ENCODE measurements at regions not wholly inside any gene's neighbourhood (a gene's known extent, or its start where the extent isn't known, plus 50 kb on each side); places are given as distances from the start of the nearest gene placed in this dataset.

DNA sequence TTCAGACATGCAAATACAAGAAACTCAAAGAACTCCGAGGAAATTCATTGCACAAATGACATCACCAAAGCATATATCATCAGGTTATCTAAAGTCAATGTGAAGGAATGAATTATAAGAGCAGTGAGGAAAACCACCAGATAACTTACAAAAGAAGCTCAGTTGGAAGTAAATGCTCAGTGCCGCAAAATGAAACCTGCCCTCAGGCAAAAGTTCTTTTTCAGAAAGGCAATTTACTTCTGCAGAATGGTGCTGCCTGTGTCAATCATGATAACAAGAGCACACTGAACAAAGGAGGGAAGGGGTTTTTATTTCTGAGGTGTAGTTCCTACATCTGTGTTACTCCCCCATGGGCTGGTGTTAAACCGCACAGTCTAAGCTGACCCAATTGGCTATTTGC lies 550.6 kb upstream of the SEMA3D start:
- Histone ChIP-seq H3K36me3 (no peaks in the 10 kb centered on the region), H3K4me3 (ENCODE audit: low read depth in 1 of 2, low read length in 1 of 2) (no peak overlapping the region), H3K4me1 (ENCODE audit: control insufficient read depth in 1 of 2, insufficient read depth in 1 of 2, low read depth in 1 of 2, low read length in 1 of 2) (no peaks in the 10 kb centered on the region), H3K9me3 (no peaks in the 10 kb centered on the region), H3K27me3 (no peaks in the 10 kb centered on the region), H3K27ac (no peak overlapping the region)
- TF ChIP-seq, protein P1, sequence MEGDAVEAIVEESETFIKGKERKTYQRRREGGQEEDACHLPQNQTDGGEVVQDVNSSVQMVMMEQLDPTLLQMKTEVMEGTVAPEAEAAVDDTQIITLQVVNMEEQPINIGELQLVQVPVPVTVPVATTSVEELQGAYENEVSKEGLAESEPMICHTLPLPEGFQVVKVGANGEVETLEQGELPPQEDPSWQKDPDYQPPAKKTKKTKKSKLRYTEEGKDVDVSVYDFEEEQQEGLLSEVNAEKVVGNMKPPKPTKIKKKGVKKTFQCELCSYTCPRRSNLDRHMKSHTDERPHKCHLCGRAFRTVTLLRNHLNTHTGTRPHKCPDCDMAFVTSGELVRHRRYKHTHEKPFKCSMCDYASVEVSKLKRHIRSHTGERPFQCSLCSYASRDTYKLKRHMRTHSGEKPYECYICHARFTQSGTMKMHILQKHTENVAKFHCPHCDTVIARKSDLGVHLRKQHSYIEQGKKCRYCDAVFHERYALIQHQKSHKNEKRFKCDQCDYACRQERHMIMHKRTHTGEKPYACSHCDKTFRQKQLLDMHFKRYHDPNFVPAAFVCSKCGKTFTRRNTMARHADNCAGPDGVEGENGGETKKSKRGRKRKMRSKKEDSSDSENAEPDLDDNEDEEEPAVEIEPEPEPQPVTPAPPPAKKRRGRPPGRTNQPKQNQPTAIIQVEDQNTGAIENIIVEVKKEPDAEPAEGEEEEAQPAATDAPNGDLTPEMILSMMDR (IDR thresholded peaks at IDR 0.05), result no peak

DNA sequence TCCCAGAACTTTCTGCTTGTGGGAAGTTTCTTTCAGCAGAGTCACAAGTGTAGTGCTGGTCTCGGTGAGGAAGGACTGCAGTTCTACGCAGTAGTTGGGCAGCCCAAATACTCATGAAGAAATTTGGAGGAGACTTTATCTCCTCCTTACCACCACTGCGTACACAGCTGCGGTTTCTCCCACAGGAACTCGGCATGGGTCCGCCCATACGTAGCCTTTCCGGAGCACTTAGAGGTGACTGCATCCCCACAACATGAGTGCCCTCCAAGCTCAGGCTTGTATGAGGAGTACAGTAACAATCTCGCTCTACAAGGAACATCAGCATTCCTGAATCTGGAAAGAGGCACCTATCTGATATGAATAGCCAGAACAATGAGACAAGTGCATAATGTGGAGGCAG lies 549.2 kb upstream of the SEMA3D start:
- no peaks in the 10 kb centered on the region for H3K36me3 ChIP-seq
- H3K9me3 ChIP-seq, result no peaks in the 10 kb centered on the region
- H3K27ac ChIP-seq, result no peak overlapping the region
- no peak overlapping the region for H3K4me3 ChIP-seq (ENCODE audit: low read depth in 1 of 2, low read length in 1 of 2)
- H3K4me1 ChIP-seq (ENCODE audit: control insufficient read depth in 1 of 2, insufficient read depth in 1 of 2, low read depth in 1 of 2, low read length in 1 of 2), result no peaks in the 10 kb centered on the region
- TF ChIP-seq, protein P1 (IDR thresholded peaks at IDR 0.05), result no peak
- H3K27me3 ChIP-seq, result no peaks in the 10 kb centered on the region

DNA sequence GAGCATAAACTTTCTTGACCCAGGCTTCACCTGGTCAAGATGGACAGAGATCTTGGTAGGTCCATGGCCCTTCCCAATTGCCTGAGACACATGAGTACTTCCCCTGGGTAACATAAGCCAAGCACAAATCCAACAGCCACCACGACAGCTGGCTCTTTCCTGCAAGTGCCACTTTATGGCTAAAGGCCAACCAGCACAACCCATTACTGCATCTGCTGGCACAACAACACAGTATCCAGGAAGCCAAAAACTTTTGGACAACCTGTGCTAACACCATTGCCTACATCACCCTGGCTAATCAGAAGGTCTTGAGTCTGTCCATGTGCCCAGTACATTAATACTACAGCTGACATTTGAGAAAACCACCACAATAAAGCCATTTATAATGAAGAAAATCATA lies 548.0 kb upstream of the SEMA3D start:
- H3K9me3 ChIP-seq, result no peaks in the 10 kb centered on the region
- H3K4me1 ChIP-seq (ENCODE audit: control insufficient read depth in 1 of 2, insufficient read depth in 1 of 2, low read depth in 1 of 2, low read length in 1 of 2), result no peaks in the 10 kb centered on the region
- H3K27me3 ChIP-seq, result no peaks in the 10 kb centered on the region
- no peaks in the 10 kb centered on the region for H3K36me3 ChIP-seq
- TF ChIP-seq, protein P1 (IDR thresholded peaks at IDR 0.05), result no peak
- no peak overlapping the region for H3K27ac ChIP-seq
- no peak overlapping the region for H3K4me3 ChIP-seq (ENCODE audit: low read depth in 1 of 2, low read length in 1 of 2)

DNA sequence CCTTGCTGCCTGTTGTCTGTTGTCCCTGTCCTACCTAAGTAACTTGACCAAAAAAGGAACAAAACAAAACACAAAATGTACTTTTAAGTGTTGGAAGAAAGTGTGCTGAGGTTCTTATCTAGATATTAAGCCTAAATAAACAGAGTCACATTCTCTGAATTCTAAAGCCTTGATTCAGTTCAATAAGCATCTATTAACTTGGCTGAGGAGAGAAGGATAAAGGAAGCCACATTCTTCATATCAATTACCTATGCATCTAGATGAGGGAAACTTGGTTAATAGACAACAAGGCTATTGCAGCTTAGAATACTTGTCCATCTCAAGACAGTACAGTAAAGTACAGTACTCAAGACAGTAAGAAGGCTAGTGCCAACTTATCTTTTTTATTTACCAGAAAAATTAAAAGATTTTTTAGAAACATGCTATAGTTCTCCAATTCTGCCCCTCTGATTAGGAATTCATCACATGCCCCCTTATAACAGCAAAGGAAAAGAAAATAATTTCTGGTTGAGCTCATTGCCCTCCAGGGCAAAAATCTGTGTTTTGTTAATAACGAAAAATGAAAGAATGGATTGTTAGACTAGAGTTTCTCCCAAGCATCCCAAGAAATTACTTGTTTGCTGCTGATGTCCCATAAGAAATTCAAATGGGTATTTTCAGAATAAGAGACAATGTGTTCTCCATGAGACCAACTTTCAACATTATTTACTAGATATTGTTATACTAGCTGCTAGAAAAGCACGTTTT lies 546.5 kb upstream of the SEMA3D start:
- Histone ChIP-seq H3K4me1 (ENCODE audit: control insufficient read depth in 1 of 2, insufficient read depth in 1 of 2, low read depth in 1 of 2, low read length in 1 of 2) (no peaks in the 10 kb centered on the region), H3K9me3 (no peaks in the 10 kb centered on the region), H3K27me3 (no peaks in the 10 kb centered on the region), H3K27ac (no peak overlapping the region), H3K4me3 (ENCODE audit: low read depth in 1 of 2, low read length in 1 of 2) (no peak overlapping the region), H3K36me3 (no peaks in the 10 kb centered on the region)
- TF ChIP-seq, protein P1 (IDR thresholded peaks at IDR 0.05), result no peak

DNA sequence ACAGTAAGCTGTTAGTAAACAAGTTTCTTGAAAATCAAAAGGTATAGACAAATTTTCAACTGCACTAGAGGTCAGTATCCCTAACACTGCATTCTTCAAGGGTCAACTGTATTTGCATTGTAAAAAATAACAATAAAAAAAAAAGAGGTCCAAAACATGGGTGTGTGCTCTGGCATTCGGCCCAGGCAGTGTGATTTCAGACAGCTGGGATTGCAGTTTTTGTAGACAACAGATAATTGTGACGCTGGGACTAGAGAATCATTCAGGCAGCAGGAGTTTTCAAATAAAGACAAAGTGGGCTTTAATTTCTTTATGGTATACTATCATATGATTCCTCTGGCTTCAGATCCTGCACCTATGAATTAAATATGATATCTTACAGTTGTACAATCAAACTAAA lies 543.2 kb upstream of the SEMA3D start:
- H3K4me3 ChIP-seq (ENCODE audit: low read depth in 1 of 2, low read length in 1 of 2), result no peak overlapping the region
- no peak overlapping the region for H3K27ac ChIP-seq
- no peaks in the 10 kb centered on the region for H3K4me1 ChIP-seq (ENCODE audit: control insufficient read depth in 1 of 2, insufficient read depth in 1 of 2, low read depth in 1 of 2, low read length in 1 of 2)
- TF ChIP-seq, protein P1 (IDR thresholded peaks at IDR 0.05), result no peak
- no peaks in the 10 kb centered on the region for H3K36me3 ChIP-seq
- H3K9me3 ChIP-seq, result no peaks in the 10 kb centered on the region
- no peaks in the 10 kb centered on the region for H3K27me3 ChIP-seq

All from neutrophil (primary cell).